Esophagus muscularis mucosa (tissue), 4 donors: ENCODE measurements at regions not wholly inside any gene's neighbourhood (a gene's known extent, or its start where the extent isn't known, plus 50 kb on each side); places are given as distances from the start of the nearest gene placed in this dataset.

ENCODE experiments used
- DNase-seq: peaks from one replicate; pipeline ENCODE4 v3.0.0-alpha.2; 2017; ENCODE audit errors: extremely low spot score
- H3K27ac ChIP-seq, 4 donors: fragments of 200-600 bp; sonication (generic); replicated peaks in 1 of 4; 1 replicate in 3 of 4; 2 replicates in 1 of 4; pipeline ENCODE4 v1.5.1; 2016 to 2019; ENCODE audit warnings: mild to moderate bottlenecking in 1 of 4
- H3K27me3 ChIP-seq, 4 donors: fragments of 200-600 bp; sonication (generic); one replicate each; pipeline versions ENCODE4 v1.5.1 to v1.6.0; 2016 to 2019
- H3K36me3 ChIP-seq, 4 donors: fragments of 200-600 bp; sonication (generic); one replicate each; pipeline ENCODE4 v1.5.1; 2016 to 2019
- H3K4me1 ChIP-seq, 4 donors: fragments of 200-600 bp; sonication (generic); one replicate each; pipeline ENCODE4 v1.5.1; 2016 to 2019
- H3K4me3 ChIP-seq, 4 donors: fragments of 200-600 bp; sonication (generic); 1 replicate in 2 of 4; 2 replicates in 2 of 4; pipeline ENCODE4 v1.5.1; 2016 to 2019; ENCODE audit warnings: mild to moderate bottlenecking in 4 of 4, moderate library complexity in 1 of 4
- H3K9me3 ChIP-seq, 4 donors: fragments of 200-600 bp; sonication (generic); 1 replicate in 3 of 4; 2 replicates in 1 of 4; pipeline ENCODE4 v1.5.1; 2016 to 2019
- EP300 ChIP-seq: sonication (generic); formaldehyde crosslinking; IDR thresholded peaks from one replicate; pipeline ENCODE4 v1.6.1; 2017; ENCODE audit warnings: antibody characterized with exemption
- POLR2A ChIP-seq: fragments of 450-650 bp; IDR thresholded peaks from one replicate; pipeline ENCODE4 v1.6.1; 2017; ENCODE audit warnings: antibody characterized with exemption, moderate library complexity, mild to moderate bottlenecking, low read depth
- POLR2AphosphoS5 ChIP-seq, 2 donors: sonication (generic); formaldehyde crosslinking; IDR thresholded peaks; one replicate each; pipeline ENCODE4 v1.6.1; 2017; ENCODE audit warnings: antibody characterized with exemption in 2 of 2
- WGBS: methylation state at CpG from one replicate; pipeline ENCODE4 v1.1.5; 2018; 5-methylcytosine and 5-hydroxymethylcytosine counted together
- intact Hi-C: fragments of 100-400 bp; cut with DNase I; formaldehyde crosslinking; loops from one replicate; pipeline ENCODE4 v1.15.1; 2023
- TF ChIP-seq, protein P1 (sequence below), 3 experiments: fragments of 200-600 bp in 2 of 3; fragments of 450-650 bp in 1 of 3; sonication (generic) in 2 of 3; IDR thresholded peaks; one replicate each; pipeline ENCODE4 v1.5.1; 2017 to 2019; ENCODE audit warnings: antibody characterized with exemption in 3 of 3, mild to moderate bottlenecking in 2 of 3, moderate library complexity in 1 of 3

DNA sequence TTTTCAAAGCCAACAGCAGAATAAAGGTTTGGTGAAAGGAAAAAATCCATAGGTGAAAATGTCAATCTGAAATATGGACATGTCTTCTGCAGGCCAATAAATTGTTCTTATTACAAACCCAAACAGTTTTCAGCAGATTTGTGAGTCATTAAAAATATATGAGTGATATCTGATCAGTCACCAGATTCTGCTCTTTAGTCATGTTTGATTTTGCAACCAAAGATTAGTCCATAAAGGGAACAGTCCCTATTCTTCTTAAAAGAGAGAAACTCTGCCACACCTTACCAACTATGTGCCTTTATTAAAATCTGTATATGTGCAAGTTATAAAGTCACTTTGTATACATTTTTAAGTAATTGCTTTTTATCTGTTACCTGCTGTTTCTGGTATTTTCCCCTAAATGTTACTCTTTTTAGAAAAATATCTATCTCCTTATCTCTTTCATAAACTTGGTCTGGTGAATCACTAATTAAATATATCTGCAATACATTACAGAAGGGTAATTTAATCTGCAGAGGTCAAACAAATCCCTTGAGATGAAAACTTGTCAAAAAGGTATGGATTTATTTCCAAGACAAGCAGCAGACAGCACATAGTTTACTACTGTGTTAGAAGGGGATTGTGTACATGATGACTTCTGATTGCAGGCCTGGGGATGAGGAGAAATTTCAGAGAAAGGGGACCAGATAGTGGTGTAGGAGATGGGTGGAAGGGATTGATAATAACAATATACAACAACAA lies 322.9 kb upstream of the NWD2 start:
- no peak for DNase-seq
- TF ChIP-seq, protein P1, sequence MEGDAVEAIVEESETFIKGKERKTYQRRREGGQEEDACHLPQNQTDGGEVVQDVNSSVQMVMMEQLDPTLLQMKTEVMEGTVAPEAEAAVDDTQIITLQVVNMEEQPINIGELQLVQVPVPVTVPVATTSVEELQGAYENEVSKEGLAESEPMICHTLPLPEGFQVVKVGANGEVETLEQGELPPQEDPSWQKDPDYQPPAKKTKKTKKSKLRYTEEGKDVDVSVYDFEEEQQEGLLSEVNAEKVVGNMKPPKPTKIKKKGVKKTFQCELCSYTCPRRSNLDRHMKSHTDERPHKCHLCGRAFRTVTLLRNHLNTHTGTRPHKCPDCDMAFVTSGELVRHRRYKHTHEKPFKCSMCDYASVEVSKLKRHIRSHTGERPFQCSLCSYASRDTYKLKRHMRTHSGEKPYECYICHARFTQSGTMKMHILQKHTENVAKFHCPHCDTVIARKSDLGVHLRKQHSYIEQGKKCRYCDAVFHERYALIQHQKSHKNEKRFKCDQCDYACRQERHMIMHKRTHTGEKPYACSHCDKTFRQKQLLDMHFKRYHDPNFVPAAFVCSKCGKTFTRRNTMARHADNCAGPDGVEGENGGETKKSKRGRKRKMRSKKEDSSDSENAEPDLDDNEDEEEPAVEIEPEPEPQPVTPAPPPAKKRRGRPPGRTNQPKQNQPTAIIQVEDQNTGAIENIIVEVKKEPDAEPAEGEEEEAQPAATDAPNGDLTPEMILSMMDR (IDR thresholded peaks at IDR 0.05) = no peak
- no peak for TF ChIP-seq POLR2AphosphoS5 (IDR thresholded peaks at IDR 0.05)
- TF ChIP-seq EP300 = no peak
- no peak for TF ChIP-seq POLR2A
- Histone ChIP-seq H3K27ac (no peak overlapping the region), H3K9me3 (no peaks in the 10 kb centered on the region), H3K36me3 (no peaks in the 10 kb centered on the region), H3K4me1 (no peaks in the 10 kb centered on the region), H3K27me3 (no peaks in the 10 kb centered on the region), H3K4me3 (no peak overlapping the region)
- intact Hi-C loops = no loop called here

DNA sequence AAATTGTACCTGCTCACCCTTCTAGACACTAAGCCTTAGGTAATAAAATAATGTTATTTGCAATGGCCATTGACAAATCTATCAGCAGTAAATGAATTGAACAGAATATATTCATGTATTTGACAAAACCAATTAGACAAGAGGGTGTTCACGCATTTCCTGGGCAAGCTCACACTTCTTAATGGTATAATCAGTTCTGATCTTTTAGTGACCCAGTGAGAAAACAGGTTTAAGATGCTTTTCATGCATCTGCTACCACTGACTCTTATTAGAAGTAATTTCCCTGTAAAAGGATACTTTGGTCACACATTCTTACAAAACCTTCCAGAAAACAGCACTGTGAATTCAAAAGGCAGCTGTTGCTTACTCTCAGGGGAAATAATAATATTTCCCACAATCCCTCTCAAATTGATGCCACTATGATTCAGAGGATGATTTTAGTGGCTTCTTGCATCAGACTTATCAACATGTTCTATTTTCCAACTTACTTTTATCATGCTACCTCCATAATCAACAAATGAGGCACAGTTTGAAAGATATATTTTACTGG lies 313.9 kb upstream of the NWD2 start:
- no peaks in the 10 kb centered on the region for H3K27me3 ChIP-seq
- no peak for DNase-seq
- no peaks in the 10 kb centered on the region for H3K36me3 ChIP-seq
- H3K9me3 ChIP-seq = no peaks in the 10 kb centered on the region
- 76% methylated on average over 1 of the region's 1 CpG for WGBS
- TF ChIP-seq POLR2A (no peak), POLR2AphosphoS5 (IDR thresholded peaks at IDR 0.05) (no peak), EP300 (no peak)
- TF ChIP-seq, protein P1 (IDR thresholded peaks at IDR 0.05) = no peak
- H3K4me3 ChIP-seq = no peak overlapping the region
- no peaks in the 10 kb centered on the region for H3K4me1 ChIP-seq
- H3K27ac ChIP-seq = no peak overlapping the region
- intact Hi-C loops = no loop called here

DNA sequence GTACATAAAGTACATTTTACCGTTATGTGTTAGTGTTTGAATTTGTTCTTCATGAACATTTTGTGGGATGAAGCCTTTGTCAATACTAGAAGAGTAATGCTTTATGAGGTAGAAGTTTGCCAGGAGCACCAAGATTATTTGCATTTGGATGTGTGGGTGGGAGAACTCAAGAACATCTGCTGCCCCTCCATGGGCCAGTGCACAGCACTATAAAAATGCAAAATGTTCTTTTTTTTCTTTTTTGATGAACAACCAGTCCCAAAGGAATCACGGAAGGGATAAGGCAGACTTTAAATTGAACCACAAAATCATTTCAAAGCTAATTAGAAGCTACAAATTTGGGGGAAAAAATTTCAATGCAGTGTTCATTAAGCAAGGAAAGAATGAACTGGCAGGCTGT lies 300.3 kb upstream of the NWD2 start:
- no peaks in the 10 kb centered on the region for H3K9me3 ChIP-seq
- no peaks in the 10 kb centered on the region for H3K36me3 ChIP-seq
- no peaks in the 10 kb centered on the region for H3K27me3 ChIP-seq
- no peak overlapping the region for H3K4me3 ChIP-seq
- DNase-seq = no peak
- H3K4me1 ChIP-seq = no peaks in the 10 kb centered on the region
- no peak overlapping the region for H3K27ac ChIP-seq
- 79% methylated on average over 2 of the region's 2 CpGs for WGBS
- TF ChIP-seq, protein P1 (IDR thresholded peaks at IDR 0.05) = no peak
- TF ChIP-seq POLR2AphosphoS5 (IDR thresholded peaks at IDR 0.05) (no peak), POLR2A (no peak), EP300 (no peak)
- intact Hi-C loops = no loop called here

DNA sequence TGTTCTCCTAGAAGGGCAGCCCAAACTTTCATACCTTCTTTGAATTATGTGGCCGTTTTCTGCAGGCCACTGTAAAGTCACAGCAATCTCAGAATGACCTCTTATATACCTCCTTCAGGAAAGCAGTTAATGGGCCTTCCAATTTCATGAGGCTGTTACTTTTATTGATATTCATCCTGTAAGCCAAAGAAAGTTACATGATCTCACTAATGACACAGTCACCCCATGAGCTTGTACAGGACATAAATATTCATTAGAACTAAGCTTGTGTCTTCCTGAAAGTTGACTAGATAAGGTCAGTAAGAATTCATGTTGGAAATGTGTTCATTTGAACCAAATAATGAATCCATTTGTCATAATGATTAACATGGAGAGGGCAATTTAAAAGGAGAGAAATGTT lies 283.1 kb upstream of the NWD2 start:
- intact Hi-C loops = no loop called here
- TF ChIP-seq EP300 = no peak
- no peaks in the 10 kb centered on the region for H3K9me3 ChIP-seq
- no peaks in the 10 kb centered on the region for H3K36me3 ChIP-seq
- no peak for DNase-seq
- no peaks in the 10 kb centered on the region for H3K27me3 ChIP-seq
- H3K4me3 ChIP-seq = no peak overlapping the region
- H3K4me1 ChIP-seq = no peaks in the 10 kb centered on the region
- 80% methylated on average over 1 of the region's 1 CpG for WGBS
- no peak overlapping the region for H3K27ac ChIP-seq

DNA sequence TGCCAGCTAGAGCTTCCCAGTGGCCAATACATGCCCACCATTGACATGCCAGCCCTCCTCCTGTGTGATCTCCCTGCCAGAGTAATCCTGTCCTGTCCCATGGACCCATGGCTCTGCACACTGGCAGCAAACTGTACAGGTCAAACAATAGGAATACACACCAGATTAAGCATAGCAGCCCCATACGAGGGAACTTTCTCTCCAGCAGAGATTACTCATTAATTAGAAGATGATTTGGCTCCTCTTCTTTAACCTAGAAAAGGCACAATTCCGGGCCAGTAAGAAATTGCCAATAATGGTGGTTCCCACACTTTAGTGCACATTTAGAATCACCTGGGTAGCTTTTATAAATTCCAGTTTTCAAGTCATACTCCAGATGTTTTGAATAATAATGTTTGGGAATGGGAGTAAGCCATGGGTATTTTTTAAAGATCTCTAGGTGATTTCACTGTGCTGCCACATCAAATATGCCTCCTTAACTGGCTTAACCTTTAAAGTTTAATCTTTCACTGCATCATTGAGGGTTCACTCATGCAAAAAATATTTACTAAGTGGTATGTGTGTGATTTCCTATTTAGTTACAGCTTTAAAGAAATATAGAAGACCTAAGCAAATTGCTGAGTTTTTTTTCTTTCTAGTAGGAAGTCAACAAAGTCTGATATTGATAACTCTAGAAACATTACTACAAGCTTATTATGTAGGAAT lies 277.6 kb upstream of the NWD2 start:
- Histone ChIP-seq H3K27ac (no peak overlapping the region), H3K36me3 (no peaks in the 10 kb centered on the region), H3K4me3 (no peak overlapping the region), H3K9me3 (peaks cover 0 to 3% (median 0%) of the 10 kb centered on the region in 4 donors), H3K27me3 (no peaks in the 10 kb centered on the region), H3K4me1 (no peaks in the 10 kb centered on the region)
- DNase-seq = no peak
- WGBS = 73% methylated on average over 2 of the region's 2 CpGs
- TF ChIP-seq POLR2A = no peak
- no peak for TF ChIP-seq POLR2AphosphoS5 (IDR thresholded peaks at IDR 0.05)
- TF ChIP-seq, protein P1 (IDR thresholded peaks at IDR 0.05) = no peak
- no peak for TF ChIP-seq EP300
- intact Hi-C loops = no loop called here
